Muscle of arm (tissue), 1 donor: ENCODE measurements at regions not wholly inside any gene's neighbourhood (a gene's known extent, or its start where the extent isn't known, plus 50 kb on each side); places are given as distances from the start of the nearest gene placed in this dataset.

Experiments
- DNase-seq: peaks from one replicate; pipeline ENCODE4 v3.0.0-alpha.2; 2013

GRCh38 chr16:51779240-51779639 is 628.2 kb upstream of the SALL1 start:
- DNase-seq: no peak

GRCh38 chr16:51773071-51773890 is 622.2 kb upstream of the SALL1 start:
- DNase-seq: no peak

GRCh38 chr16:51766739-51767138 is 615.7 kb upstream of the SALL1 start:
- DNase-seq: no peak

- DNase-seq: no peak
These were observed 612.1 kb upstream of the SALL1 start for GRCh38 chr16:51763072-51763661.

- DNase-seq: peak; percentile 79
These were observed 611.3 kb upstream of the SALL1 start for GRCh38 chr16:51762081-51762996.

GRCh38 chr16:51761001-51761400 is 609.9 kb upstream of the SALL1 start:
- no peak for DNase-seq

- no peak for DNase-seq
These were observed 608.9 kb upstream of the SALL1 start for GRCh38 chr16:51759999-51760398.

GRCh38 chr16:51759329-51759728 is 608.3 kb upstream of the SALL1 start:
- no peak for DNase-seq

- no peak for DNase-seq
These were observed 606.9 kb upstream of the SALL1 start for GRCh38 chr16:51757921-51758479.

- DNase-seq: no peak
These were observed 606.4 kb upstream of the SALL1 start for GRCh38 chr16:51757505-51757904.

- no peak for DNase-seq
These were observed 606.0 kb upstream of the SALL1 start for GRCh38 chr16:51757124-51757470.

- DNase-seq: no peak
These were observed 605.5 kb upstream of the SALL1 start for GRCh38 chr16:51756447-51757123.

- no peak for DNase-seq
These were observed 604.7 kb upstream of the SALL1 start for GRCh38 chr16:51755577-51756355.

- DNase-seq: no peak
These were observed 604.0 kb upstream of the SALL1 start for GRCh38 chr16:51755039-51755501.

GRCh38 chr16:51753467-51754127 is 602.5 kb upstream of the SALL1 start:
- DNase-seq: no peak

GRCh38 chr16:51752438-51752995 is 601.4 kb upstream of the SALL1 start:
- no peak for DNase-seq

GRCh38 chr16:51747329-51747728 is 596.3 kb upstream of the SALL1 start:
- DNase-seq: no peak

- DNase-seq: no peak
These were observed 583.1 kb upstream of the SALL1 start for GRCh38 chr16:51734220-51734619.

- no peak for DNase-seq
These were observed 582.1 kb upstream of the SALL1 start for GRCh38 chr16:51733181-51733580.

- no peak for DNase-seq
These were observed 580.1 kb upstream of the SALL1 start for GRCh38 chr16:51731160-51731559.
